ENCODE measurements at regions not wholly inside any gene's neighbourhood (a gene's known extent, or its start where the extent isn't known, plus 50 kb on each side); places are given as distances from the start of the nearest gene placed in this dataset.

- TF ChIP-seq CTCF (conservative IDR thresholded peaks at IDR 0.05) (no peak), ZFX (IDR thresholded peaks at IDR 0.05) (no peak)
Observed at GRCh38 chr5:53331463-53331862, 149.0 kb upstream of the FST start.

Data from C4-2B (cell line).